ENCODE measurements at regions not wholly inside any gene's neighbourhood (a gene's known extent, or its start where the extent isn't known, plus 50 kb on each side); places are given as distances from the start of the nearest gene placed in this dataset.

DNA sequence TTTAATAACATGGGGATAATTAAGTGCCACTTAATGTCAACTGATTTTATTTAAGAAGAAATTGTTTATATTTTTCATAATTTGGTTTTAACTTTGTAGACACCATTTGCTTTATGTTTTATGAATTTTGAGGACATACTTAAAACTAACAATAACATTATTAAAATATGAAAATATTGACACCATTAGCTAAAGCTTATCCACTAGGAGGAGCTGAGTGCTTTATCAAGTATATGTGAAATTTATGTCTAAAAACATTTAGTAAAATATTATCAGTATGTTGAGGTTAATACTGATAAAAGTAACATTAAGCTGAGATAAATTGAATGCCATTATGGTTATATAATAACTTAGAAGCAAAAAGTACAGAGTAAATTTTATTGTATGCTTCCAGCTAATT lies 622.1 kb downstream of the ARL4A start:
- no peaks in the 10 kb centered on the region for H3F3A ChIP-seq (ENCODE audit: control insufficient read depth, insufficient read depth)
- no peaks in the 10 kb centered on the region for H3K27me3 ChIP-seq (ENCODE audit: control insufficient read depth, low read length)
- no peak overlapping the region for H3K27ac ChIP-seq (ENCODE audit: low read depth, low read length)
- H3K79me2 ChIP-seq (ENCODE audit: control insufficient read depth, low read length), result no peaks in the 10 kb centered on the region
- no peak overlapping the region for H3K4me3 ChIP-seq (ENCODE audit: low read length)
- H3K4me1 ChIP-seq (ENCODE audit: control insufficient read depth, low read length), result no peaks in the 10 kb centered on the region
- H3K4me2 ChIP-seq (ENCODE audit: low read length), result no peak overlapping the region
- H3K9me2 ChIP-seq (replicated peaks; ENCODE audit: control insufficient read depth, low read length), result no peaks in the 10 kb centered on the region
- H3K9me3 ChIP-seq (ENCODE audit: control insufficient read depth, insufficient read depth, low read length), result peaks cover 12% of the 10 kb centered on the region; the same call in 1 of the 2 replicates
- no peaks in the 10 kb centered on the region for H4K20me1 ChIP-seq (ENCODE audit: control insufficient read depth, insufficient read depth, low read depth, low read length)
- TF ChIP-seq, protein P1, sequence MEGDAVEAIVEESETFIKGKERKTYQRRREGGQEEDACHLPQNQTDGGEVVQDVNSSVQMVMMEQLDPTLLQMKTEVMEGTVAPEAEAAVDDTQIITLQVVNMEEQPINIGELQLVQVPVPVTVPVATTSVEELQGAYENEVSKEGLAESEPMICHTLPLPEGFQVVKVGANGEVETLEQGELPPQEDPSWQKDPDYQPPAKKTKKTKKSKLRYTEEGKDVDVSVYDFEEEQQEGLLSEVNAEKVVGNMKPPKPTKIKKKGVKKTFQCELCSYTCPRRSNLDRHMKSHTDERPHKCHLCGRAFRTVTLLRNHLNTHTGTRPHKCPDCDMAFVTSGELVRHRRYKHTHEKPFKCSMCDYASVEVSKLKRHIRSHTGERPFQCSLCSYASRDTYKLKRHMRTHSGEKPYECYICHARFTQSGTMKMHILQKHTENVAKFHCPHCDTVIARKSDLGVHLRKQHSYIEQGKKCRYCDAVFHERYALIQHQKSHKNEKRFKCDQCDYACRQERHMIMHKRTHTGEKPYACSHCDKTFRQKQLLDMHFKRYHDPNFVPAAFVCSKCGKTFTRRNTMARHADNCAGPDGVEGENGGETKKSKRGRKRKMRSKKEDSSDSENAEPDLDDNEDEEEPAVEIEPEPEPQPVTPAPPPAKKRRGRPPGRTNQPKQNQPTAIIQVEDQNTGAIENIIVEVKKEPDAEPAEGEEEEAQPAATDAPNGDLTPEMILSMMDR (IDR thresholded peaks at IDR 0.05; ENCODE audit: low read depth, low read length, poor library complexity, severe bottlenecking), result no peak
- TF ChIP-seq EZH2phosphoT487 (IDR thresholded peaks at IDR 0.05; ENCODE audit: borderline replicate concordance, low read length), result no peak
- no peaks in the 10 kb centered on the region for H3K36me3 ChIP-seq (ENCODE audit: control insufficient read depth, low read length)

DNA sequence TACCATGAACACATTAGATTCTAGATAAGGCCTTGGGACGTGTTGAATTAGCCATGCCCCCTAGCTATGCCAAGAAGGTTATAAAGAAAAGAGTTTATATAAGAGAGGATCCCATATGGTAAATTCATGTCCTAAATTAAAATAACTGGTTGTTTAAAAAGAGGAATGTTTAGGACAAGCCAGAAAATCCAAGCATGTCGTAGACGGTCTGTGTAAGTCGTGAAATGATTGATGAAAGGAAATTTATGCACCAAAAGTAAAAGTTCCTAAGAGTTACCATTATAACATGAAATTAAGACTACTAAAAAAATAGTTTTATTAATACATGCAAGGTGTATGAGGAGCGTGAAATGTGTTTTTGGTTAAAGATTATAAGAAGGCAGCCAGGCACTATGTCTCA lies 624.9 kb downstream of the ARL4A start:
- Histone ChIP-seq H3K9me2 (replicated peaks; ENCODE audit: control insufficient read depth, low read length) (no peaks in the 10 kb centered on the region), H3K4me1 (ENCODE audit: control insufficient read depth, low read length) (no peaks in the 10 kb centered on the region), H3F3A (ENCODE audit: control insufficient read depth, insufficient read depth) (no peaks in the 10 kb centered on the region), H3K4me2 (ENCODE audit: low read length) (no peak overlapping the region), H4K20me1 (ENCODE audit: control insufficient read depth, insufficient read depth, low read depth, low read length) (no peaks in the 10 kb centered on the region), H3K27ac (ENCODE audit: low read depth, low read length) (no peak overlapping the region), H3K36me3 (ENCODE audit: control insufficient read depth, low read length) (no peaks in the 10 kb centered on the region), H3K4me3 (ENCODE audit: low read length) (no peak overlapping the region), H3K79me2 (ENCODE audit: control insufficient read depth, low read length) (no peaks in the 10 kb centered on the region), H3K9me3 (ENCODE audit: control insufficient read depth, insufficient read depth, low read length) (peaks cover 17% of the 10 kb centered on the region; the same call in 1 of the 2 replicates), H3K27me3 (ENCODE audit: control insufficient read depth, low read length) (no peaks in the 10 kb centered on the region)
- TF ChIP-seq, protein P1 (IDR thresholded peaks at IDR 0.05; ENCODE audit: low read depth, low read length, poor library complexity, severe bottlenecking), result no peak
- no peak for TF ChIP-seq EZH2phosphoT487 (IDR thresholded peaks at IDR 0.05; ENCODE audit: borderline replicate concordance, low read length)

DNA sequence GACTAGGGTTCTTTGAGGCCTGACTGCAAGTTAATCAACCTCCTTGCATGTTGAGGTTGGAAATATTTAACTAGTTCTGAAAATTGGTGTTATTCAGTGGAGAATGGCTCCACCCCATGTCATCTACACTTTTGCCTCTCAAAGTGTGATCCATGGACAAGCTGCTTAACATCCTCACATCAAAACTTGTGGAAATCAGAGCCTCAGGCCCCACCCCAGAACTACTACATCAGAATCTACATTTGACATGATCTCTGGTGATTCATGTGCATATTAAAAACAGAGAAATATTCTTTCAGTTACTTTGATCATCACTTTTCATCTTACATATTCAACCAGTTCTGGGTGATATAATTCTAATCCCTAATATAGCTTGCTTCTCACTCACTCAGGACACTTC lies 632.9 kb downstream of the ARL4A start:
- H3K27ac ChIP-seq (ENCODE audit: low read depth, low read length), result no peak overlapping the region
- no peaks in the 10 kb centered on the region for H3K79me2 ChIP-seq (ENCODE audit: control insufficient read depth, low read length)
- no peaks in the 10 kb centered on the region for H3K36me3 ChIP-seq (ENCODE audit: control insufficient read depth, low read length)

More for the DNA sequence above, 632.9 kb downstream of the ARL4A start:
- H4K20me1 ChIP-seq (ENCODE audit: control insufficient read depth, insufficient read depth, low read depth, low read length), result no peaks in the 10 kb centered on the region
- no peak overlapping the region for H3K4me3 ChIP-seq (ENCODE audit: low read length)
- no peaks in the 10 kb centered on the region for H3K9me3 ChIP-seq (ENCODE audit: control insufficient read depth, insufficient read depth, low read length)
- H3K4me2 ChIP-seq (ENCODE audit: low read length), result no peak overlapping the region
- TF ChIP-seq, protein P1 (IDR thresholded peaks at IDR 0.05; ENCODE audit: low read depth, low read length, poor library complexity, severe bottlenecking), result no peak
- TF ChIP-seq EZH2phosphoT487 (IDR thresholded peaks at IDR 0.05; ENCODE audit: borderline replicate concordance, low read length), result no peak
- no peaks in the 10 kb centered on the region for H3K9me2 ChIP-seq (replicated peaks; ENCODE audit: control insufficient read depth, low read length)
- no peaks in the 10 kb centered on the region for H3F3A ChIP-seq (ENCODE audit: control insufficient read depth, insufficient read depth)
- no peaks in the 10 kb centered on the region for H3K4me1 ChIP-seq (ENCODE audit: control insufficient read depth, low read length)
- H3K27me3 ChIP-seq (ENCODE audit: control insufficient read depth, low read length), result no peaks in the 10 kb centered on the region

All from DOHH2 (cell line).